NB4 (cell line): ENCODE measurements at regions not wholly inside any gene's neighbourhood (a gene's known extent, or its start where the extent isn't known, plus 50 kb on each side); places are given as distances from the start of the nearest gene placed in this dataset.

Experiments
- POLR2A ChIP-seq: IDR thresholded peaks from 2 replicates; pipeline ENCODE4 v1.6.1; 2011; ENCODE audit warnings: mild to moderate bottlenecking; ENCODE audit not compliant: insufficient read length; ENCODE audit errors: extremely low read depth
- TF ChIP-seq, protein P1 (sequence below): IDR thresholded peaks from 2 replicates; pipeline ENCODE4 v1.6.1; 2011; ENCODE audit warnings: low read depth, low read length
- TF ChIP-seq, protein P2 (sequence below): IDR thresholded peaks from one replicate; pipeline ENCODE4 v1.5.1; 2012; ENCODE audit warnings: low read depth, low read length

DNA sequence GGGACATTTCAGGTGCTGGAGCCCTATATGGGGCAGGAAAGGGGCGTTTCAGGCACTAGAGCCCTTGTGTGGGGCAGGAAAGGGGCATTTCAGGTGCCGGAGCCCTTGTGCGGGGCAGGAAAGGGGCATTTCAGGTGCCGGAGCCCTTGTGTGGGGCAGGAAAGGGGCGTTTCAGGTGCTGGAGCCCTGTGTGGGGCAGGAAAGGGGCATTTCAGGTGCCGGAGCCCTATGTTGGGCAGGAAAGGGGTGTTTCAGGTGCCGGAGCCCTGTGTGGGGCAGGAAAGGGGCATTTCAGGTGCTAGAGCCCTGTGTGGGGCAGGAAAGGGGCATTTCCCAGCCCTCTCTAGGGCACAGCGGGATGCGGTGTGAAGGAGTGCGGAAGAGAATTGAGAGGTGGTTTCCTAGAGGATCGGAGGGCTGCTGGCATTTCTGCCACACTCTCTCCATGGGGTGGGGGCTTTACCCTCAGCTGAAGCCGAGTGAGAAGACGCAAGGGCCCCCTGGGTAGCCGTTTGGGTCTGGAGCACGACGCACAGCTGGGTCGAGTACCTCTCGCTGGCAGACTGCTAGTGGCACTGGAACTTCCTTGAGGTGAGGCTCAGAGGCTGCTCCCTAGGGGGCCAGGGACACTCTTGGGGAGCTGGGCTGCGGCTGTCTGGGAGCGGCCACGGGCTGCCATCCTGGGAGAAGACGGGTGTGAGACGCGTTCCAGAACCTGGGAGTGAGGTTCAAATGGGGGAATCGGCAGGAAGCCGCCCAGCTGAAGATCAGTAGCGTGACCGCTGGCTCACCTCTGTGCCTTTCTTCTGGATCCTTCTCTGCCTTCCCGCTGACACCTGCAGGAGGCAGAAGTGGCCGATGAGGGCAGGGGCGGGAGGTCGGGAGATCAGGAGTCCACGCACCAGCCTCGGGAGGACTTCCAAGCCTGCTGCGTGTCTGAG is 122.6 kb upstream of the IRX4 start:
- TF ChIP-seq, protein P1, sequence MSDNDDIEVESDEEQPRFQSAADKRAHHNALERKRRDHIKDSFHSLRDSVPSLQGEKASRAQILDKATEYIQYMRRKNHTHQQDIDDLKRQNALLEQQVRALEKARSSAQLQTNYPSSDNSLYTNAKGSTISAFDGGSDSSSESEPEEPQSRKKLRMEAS: no peak
- TF ChIP-seq, protein P2, sequence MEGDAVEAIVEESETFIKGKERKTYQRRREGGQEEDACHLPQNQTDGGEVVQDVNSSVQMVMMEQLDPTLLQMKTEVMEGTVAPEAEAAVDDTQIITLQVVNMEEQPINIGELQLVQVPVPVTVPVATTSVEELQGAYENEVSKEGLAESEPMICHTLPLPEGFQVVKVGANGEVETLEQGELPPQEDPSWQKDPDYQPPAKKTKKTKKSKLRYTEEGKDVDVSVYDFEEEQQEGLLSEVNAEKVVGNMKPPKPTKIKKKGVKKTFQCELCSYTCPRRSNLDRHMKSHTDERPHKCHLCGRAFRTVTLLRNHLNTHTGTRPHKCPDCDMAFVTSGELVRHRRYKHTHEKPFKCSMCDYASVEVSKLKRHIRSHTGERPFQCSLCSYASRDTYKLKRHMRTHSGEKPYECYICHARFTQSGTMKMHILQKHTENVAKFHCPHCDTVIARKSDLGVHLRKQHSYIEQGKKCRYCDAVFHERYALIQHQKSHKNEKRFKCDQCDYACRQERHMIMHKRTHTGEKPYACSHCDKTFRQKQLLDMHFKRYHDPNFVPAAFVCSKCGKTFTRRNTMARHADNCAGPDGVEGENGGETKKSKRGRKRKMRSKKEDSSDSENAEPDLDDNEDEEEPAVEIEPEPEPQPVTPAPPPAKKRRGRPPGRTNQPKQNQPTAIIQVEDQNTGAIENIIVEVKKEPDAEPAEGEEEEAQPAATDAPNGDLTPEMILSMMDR: no peak
- TF ChIP-seq POLR2A: no peak
